Activated CD8-positive, alpha-beta memory T cell treated with anti-CD3 and anti-CD28 coated beads, Interleukin-2, amount 10 ng/mL, durations not matched to agents 7 days and 5 days (primary cell): ENCODE measurements at regions not wholly inside any gene's neighbourhood (a gene's known extent, or its start where the extent isn't known, plus 50 kb on each side); places are given as distances from the start of the nearest gene placed in this dataset.
"Not testable (repeated sequence)": the region's sequence is repeated elsewhere in the genome, so short reads cannot be mapped to it uniquely, and the experiment has no call there.

Source experiments
- ATAC-seq: fragments of 150-1000 bp; cut with Tn5 transposase; one replicate; pipeline ENCODE4 v1.10.0; 2021; ENCODE audit warnings: moderate library complexity
- CTCF ChIA-PET: fragments of 350-600 bp; sonication (Branson Sonifier 250); formaldehyde crosslinking; loops from one replicate; lab custom pipeline; 2021; ENCODE audit warnings: antibody characterized with exemption; lab: Charles Lee
- DNase-seq: peaks from one replicate; pipeline ENCODE4 v3.0.0-alpha.2; 2020
- H3K27ac Mint-ChIP-seq: one replicate; pipeline ENCODE4 v1.8.0; 2021; ENCODE audit warnings: mild to moderate bottlenecking, mixed read lengths
- H3K27me3 Mint-ChIP-seq: one replicate; pipeline ENCODE4 v1.8.0; 2021; ENCODE audit warnings: mixed read lengths
- H3K36me3 Mint-ChIP-seq: one replicate; pipeline ENCODE4 v1.8.0; 2021; ENCODE audit warnings: mild to moderate bottlenecking, mixed read lengths
- H3K4me1 Mint-ChIP-seq: one replicate; pipeline ENCODE4 v1.8.0; 2021; ENCODE audit warnings: mixed read lengths
- H3K4me3 Mint-ChIP-seq: one replicate; pipeline ENCODE4 v1.8.0; 2021; ENCODE audit warnings: mild to moderate bottlenecking, moderate library complexity, mixed read lengths
- H3K9me3 Mint-ChIP-seq: one replicate; pipeline ENCODE4 v1.8.0; 2022; ENCODE audit warnings: low read depth, mixed read lengths

DNA sequence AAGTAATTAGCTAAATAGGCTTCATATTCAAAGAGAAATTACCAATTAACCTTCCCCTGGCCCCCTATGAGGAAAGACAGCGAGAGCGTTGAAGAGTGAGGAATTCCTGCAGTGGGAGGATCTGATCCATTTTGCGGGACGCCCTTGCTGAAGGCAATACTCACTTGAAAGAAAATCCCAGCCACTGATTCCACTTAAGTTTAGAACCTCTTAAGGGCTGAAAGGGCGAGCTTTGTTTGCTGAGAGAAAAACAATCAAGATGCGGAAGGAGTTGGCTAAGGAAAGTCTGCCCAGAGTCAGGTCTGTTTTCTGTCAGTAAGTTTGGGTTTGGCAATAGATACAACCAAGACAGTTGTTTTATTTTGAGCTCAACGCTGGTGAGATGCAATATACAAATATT, 102.8 kb upstream of the GBE1 start:
- no peaks in the 10 kb centered on the region for H3K36me3 Mint-ChIP-seq
- ATAC-seq (no peak), DNase-seq (no peak)
- no peak overlapping the region for H3K27ac Mint-ChIP-seq
- CTCF ChIA-PET = no interaction called here
- no peak overlapping the region for H3K4me3 Mint-ChIP-seq
- H3K9me3 Mint-ChIP-seq = no peaks in the 10 kb centered on the region
- no peaks in the 10 kb centered on the region for H3K4me1 Mint-ChIP-seq
- peaks cover 5% of the 10 kb centered on the region for H3K27me3 Mint-ChIP-seq

- Mint-ChIP-seq H3K27ac (no peak overlapping the region), H3K36me3 (no peaks in the 10 kb centered on the region), H3K9me3 (no peaks in the 10 kb centered on the region), H3K4me1 (no peaks in the 10 kb centered on the region), H3K4me3 (no peak overlapping the region), H3K27me3 (peaks cover 5% of the 10 kb centered on the region)
- no peak for DNase-seq
- ATAC-seq = no peak
- CTCF ChIA-PET = no interaction called here
These were observed 102.3 kb upstream of the GBE1 start for GRCh38 chr3:81863756-81864155.

- Mint-ChIP-seq H3K27me3 (peaks cover 2% of the 10 kb centered on the region), H3K27ac (no peak overlapping the region), H3K4me3 (no peak overlapping the region), H3K9me3 (no peaks in the 10 kb centered on the region), H3K4me1 (no peaks in the 10 kb centered on the region), H3K36me3 (no peaks in the 10 kb centered on the region)
- DNase-seq = no peak
- no peak for ATAC-seq
- CTCF ChIA-PET = no interaction called here
These were observed 100.1 kb upstream of the GBE1 start for GRCh38 chr3:81861593-81861992.

DNA sequence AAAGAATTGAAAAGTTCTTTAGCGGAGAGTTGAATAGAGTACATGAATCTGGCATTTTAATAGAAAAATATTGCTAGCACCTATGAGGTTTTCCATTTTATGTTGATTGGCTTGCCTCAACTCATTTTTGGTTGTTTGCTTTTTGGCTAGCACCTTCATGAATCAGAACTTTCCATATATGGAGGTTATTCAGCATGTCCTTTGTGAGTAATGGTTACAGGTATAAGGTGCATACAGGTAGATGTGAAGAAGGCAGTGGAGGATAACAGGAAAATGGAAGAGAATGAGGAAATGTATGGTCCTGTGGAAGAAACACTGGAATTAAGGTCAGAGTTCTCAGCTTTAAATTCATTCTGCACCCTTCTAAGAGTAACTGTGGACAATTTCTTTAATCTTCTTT, 98.1 kb upstream of the GBE1 start:
- Mint-ChIP-seq H3K9me3 (no peaks in the 10 kb centered on the region), H3K4me1 (no peaks in the 10 kb centered on the region), H3K27ac (no peak overlapping the region), H3K36me3 (no peaks in the 10 kb centered on the region), H3K4me3 (no peak overlapping the region), H3K27me3 (peaks cover 2% of the 10 kb centered on the region)
- DNase-seq = no peak
- no peak for ATAC-seq
- CTCF ChIA-PET = no interaction called here

GRCh38 chr3:81853431-81853830, 92.0 kb upstream of the GBE1 start:
- H3K9me3 Mint-ChIP-seq = no peaks in the 10 kb centered on the region
- CTCF ChIA-PET = no interaction called here
- no peaks in the 10 kb centered on the region for H3K27me3 Mint-ChIP-seq
- DNase-seq = no peak
- H3K4me3 Mint-ChIP-seq = no peak overlapping the region
- no peak overlapping the region for H3K27ac Mint-ChIP-seq
- no peak for ATAC-seq
- no peaks in the 10 kb centered on the region for H3K4me1 Mint-ChIP-seq
- H3K36me3 Mint-ChIP-seq = no peaks in the 10 kb centered on the region

DNA sequence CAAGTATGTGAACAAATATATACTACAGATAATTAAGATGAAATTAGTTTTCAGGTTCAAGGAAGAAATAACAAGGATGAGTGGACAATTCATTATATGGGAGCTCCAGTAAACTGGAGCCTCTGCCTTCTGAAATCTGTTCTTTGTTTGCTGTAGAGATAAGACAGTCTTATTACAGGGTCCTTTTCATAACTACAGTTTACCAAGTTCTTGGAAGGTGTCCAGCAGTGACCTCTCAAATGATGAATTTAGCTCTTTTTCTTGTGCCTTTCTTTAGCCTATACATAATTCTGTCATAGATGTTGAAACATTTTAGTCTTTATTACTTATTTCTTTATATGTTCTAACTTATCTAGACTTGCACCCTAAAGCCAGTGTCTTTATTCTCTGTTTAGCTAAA, 89.7 kb upstream of the GBE1 start:
- no peak overlapping the region for H3K4me3 Mint-ChIP-seq
- no peak overlapping the region for H3K27ac Mint-ChIP-seq
- no peaks in the 10 kb centered on the region for H3K9me3 Mint-ChIP-seq
- CTCF ChIA-PET = no interaction called here
- DNase-seq = no peak
- no peaks in the 10 kb centered on the region for H3K27me3 Mint-ChIP-seq
- H3K36me3 Mint-ChIP-seq = no peaks in the 10 kb centered on the region
- no peak for ATAC-seq
- H3K4me1 Mint-ChIP-seq = no peaks in the 10 kb centered on the region

DNA sequence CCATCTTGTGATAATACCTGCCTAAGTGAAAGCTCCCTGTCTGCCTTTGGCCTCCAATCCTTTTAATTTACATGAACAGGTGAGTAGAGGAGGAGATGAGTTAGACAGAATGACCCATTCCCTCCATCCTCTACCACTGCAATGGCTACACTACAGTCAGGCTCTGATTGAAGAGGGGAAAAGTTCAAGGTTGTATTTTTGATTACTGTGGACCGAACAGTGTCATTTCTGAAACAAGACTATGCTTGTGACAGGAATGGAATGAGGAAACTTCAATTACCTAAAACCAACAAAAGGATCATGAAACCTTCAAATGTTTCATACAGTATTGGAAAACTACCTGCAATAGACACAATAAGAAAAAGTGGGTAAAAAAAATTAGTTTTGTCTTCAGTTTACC, 85.5 kb upstream of the GBE1 start:
- Mint-ChIP-seq H3K4me3 (no peak overlapping the region), H3K27me3 (peaks cover 2% of the 10 kb centered on the region), H3K4me1 (no peaks in the 10 kb centered on the region), H3K36me3 (no peaks in the 10 kb centered on the region), H3K9me3 (no peaks in the 10 kb centered on the region), H3K27ac (no peak overlapping the region)
- ATAC-seq = no peak
- no peak for DNase-seq
- CTCF ChIA-PET = no interaction called here

DNA sequence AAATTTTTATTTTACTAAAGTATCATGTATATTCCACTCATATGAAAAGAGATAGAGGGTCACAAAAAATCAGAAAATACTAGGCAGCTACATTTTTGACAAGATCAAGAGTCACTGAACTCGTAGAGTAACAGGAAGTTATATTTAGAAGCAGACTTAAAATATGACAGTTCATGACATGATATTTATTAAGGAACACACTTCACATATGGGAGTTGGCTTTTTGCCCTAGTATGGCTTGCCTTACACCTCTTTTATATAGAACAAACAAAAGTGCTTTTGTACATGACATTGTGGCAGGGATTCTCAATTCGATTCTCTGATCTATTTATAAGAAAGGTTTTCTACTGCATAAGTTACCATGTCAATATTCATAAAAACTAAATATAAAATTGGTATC, 80.1 kb upstream of the GBE1 start:
- Mint-ChIP-seq H3K9me3 (no peaks in the 10 kb centered on the region), H3K27me3 (peaks cover 7% of the 10 kb centered on the region), H3K36me3 (no peaks in the 10 kb centered on the region), H3K4me3 (no peak overlapping the region), H3K27ac (no peak overlapping the region), H3K4me1 (no peaks in the 10 kb centered on the region)
- DNase-seq = no peak
- ATAC-seq = no peak
- CTCF ChIA-PET = no interaction called here

DNA sequence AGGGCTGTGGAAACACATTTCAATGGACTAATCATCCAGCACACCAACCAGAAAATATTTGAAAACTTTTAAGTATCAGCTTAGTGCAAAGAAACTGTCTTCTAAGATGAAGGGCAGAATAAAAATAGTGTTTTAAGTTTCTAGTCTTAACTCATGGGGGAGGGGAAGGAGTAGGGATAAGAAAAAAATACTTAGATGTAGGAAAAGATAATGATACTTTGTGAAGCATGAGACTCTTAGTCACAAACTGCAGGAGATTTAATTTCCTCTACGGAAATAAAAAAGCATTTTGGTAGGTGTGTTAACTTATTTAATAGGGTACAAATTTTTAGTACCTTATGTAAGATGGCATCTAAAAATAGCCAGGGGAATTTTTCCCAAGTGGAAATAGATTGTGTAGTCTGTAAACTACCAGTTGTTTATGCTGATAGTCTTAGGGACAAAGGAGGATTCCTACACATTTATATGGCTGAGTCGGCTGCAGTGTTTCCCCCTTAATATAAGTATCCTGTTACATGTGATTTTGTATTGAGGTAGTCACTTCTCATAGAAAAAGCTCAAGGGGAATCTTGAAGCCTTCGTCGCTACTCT, 78.2 kb upstream of the GBE1 start:
- no peak for ATAC-seq
- Mint-ChIP-seq H3K9me3 (no peaks in the 10 kb centered on the region), H3K4me1 (no peaks in the 10 kb centered on the region), H3K27me3 (peaks cover 5% of the 10 kb centered on the region), H3K36me3 (no peaks in the 10 kb centered on the region), H3K27ac (no peak overlapping the region), H3K4me3 (no peak overlapping the region)
- DNase-seq = no peak
- CTCF ChIA-PET = no interaction called here

- H3K36me3 Mint-ChIP-seq = no peaks in the 10 kb centered on the region
- DNase-seq = no peak
- no peak overlapping the region for H3K27ac Mint-ChIP-seq
- no peak for ATAC-seq
- no peak overlapping the region for H3K4me3 Mint-ChIP-seq
- peaks cover 5% of the 10 kb centered on the region for H3K27me3 Mint-ChIP-seq
- CTCF ChIA-PET = no interaction called here
- H3K4me1 Mint-ChIP-seq = no peaks in the 10 kb centered on the region
- no peaks in the 10 kb centered on the region for H3K9me3 Mint-ChIP-seq
These were observed 77.0 kb upstream of the GBE1 start for GRCh38 chr3:81838457-81838856.

GRCh38 chr3:81837071-81837593, 75.7 kb upstream of the GBE1 start:
- Mint-ChIP-seq H3K4me3 (no peak overlapping the region), H3K9me3 (no peaks in the 10 kb centered on the region)
- ATAC-seq = no peak

GRCh38 chr3:81829937-81830336, 68.5 kb upstream of the GBE1 start:
- ATAC-seq (no peak), DNase-seq (no peak)
- H3K4me3 Mint-ChIP-seq = no peak overlapping the region
- CTCF ChIA-PET = no interaction called here
- no peak overlapping the region for H3K27ac Mint-ChIP-seq
- H3K27me3 Mint-ChIP-seq = peaks cover 4% of the 10 kb centered on the region
- H3K4me1 Mint-ChIP-seq = no peaks in the 10 kb centered on the region
- H3K9me3 Mint-ChIP-seq = no peaks in the 10 kb centered on the region
- no peaks in the 10 kb centered on the region for H3K36me3 Mint-ChIP-seq

More at GRCh38 chr3:81837071-81837593, 75.7 kb upstream of the GBE1 start:
- CTCF ChIA-PET = no interaction called here
- no peaks in the 10 kb centered on the region for H3K4me1 Mint-ChIP-seq
- DNase-seq = no peak
- H3K27me3 Mint-ChIP-seq = peaks cover 5% of the 10 kb centered on the region
- H3K36me3 Mint-ChIP-seq = no peaks in the 10 kb centered on the region
- no peak overlapping the region for H3K27ac Mint-ChIP-seq

- H3K27ac Mint-ChIP-seq, H3K4me3 Mint-ChIP-seq, CTCF ChIA-PET, H3K36me3 Mint-ChIP-seq, H3K4me1 Mint-ChIP-seq, H3K9me3 Mint-ChIP-seq, ATAC-seq, H3K27me3 Mint-ChIP-seq, DNase-seq: not testable (repeated sequence)
These were observed 67.8 kb upstream of the GBE1 start for GRCh38 chr3:81829272-81829671.

DNA sequence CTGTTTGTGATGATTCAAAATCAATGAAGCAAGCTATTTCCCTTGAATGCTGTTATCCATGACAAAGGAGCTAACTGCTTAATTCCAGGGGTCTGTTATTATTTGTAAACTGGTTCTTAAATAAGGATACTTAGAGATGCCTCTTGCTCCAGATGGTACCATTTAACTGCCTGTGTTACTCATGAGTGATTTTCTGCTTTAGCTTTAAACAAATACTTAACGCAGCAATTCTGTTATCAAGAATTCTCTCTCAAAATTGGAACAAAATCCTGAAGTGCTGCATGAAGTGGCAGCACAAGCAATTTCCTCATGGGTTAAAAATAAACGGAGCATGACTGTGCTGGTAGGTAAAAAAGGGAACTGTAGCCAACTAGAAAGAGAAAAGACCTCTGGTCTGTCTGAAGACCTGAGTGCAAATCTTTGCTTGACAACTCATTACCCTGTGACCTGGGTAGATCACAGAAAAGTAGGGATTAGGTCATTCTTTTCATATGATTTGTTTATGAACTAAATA, 62.5 kb upstream of the GBE1 start:
- no peak for DNase-seq
- ATAC-seq = no peak
- Mint-ChIP-seq H3K36me3 (no peaks in the 10 kb centered on the region), H3K27ac (no peak overlapping the region), H3K9me3 (no peaks in the 10 kb centered on the region), H3K27me3 (peaks cover 6% of the 10 kb centered on the region), H3K4me1 (no peaks in the 10 kb centered on the region), H3K4me3 (no peak overlapping the region)
- CTCF ChIA-PET = no interaction called here
